T-cell (primary cell): ENCODE measurements at regions not wholly inside any gene's neighbourhood (a gene's known extent, or its start where the extent isn't known, plus 50 kb on each side); places are given as distances from the start of the nearest gene placed in this dataset.

ENCODE experiments used
- ATAC-seq, 4 experiments: fragments of 200-7000 bp in 3 of 4; fragments of 150-1000 bp in 1 of 4; cut with Tn5 transposase; replicated peaks in 1 of 4; 1 replicate in 3 of 4; 2 replicates in 1 of 4; pipeline ENCODE4 v1.10.0; 2021; ENCODE audit warnings: moderate library complexity in 3 of 4, mild to moderate bottlenecking in 2 of 4, moderate number of reproducible peaks in 1 of 4
- CTCF ChIA-PET, 2 donors: fragments of 300-600 bp; sonication (Branson Sonifier 250); formaldehyde crosslinking; loops; one replicate each; lab custom pipeline; 2022; ENCODE audit warnings: antibody characterized with exemption in 2 of 2; lab: Charles Lee
- POLR2A ChIA-PET, 2 donors: fragments of 300-600 bp; sonication (Branson Sonifier 250); formaldehyde crosslinking; loops; one replicate each; lab custom pipeline; 2022; ENCODE audit warnings: antibody characterized with exemption in 2 of 2; lab: Charles Lee
- DNase-seq, 35 experiments: peaks; one replicate each; pipeline versions ENCODE4 v3.0.0 to v3.0.0-alpha.2; 2013 to 2023
- H3K27ac ChIP-seq: one replicate; pipeline ENCODE4 v1.5.1; 2013; ENCODE audit warnings: low read length
- H3K27me3 ChIP-seq, 2 experiments: replicated peaks in 1 of 2; 1 replicate in 1 of 2; 2 replicates in 1 of 2; pipeline versions ENCODE4 v1.6.1 to v1.7.0; 2013; ENCODE audit warnings: low read length in 1 of 2, mixed read lengths in 1 of 2; ENCODE audit not compliant: control insufficient read depth in 2 of 2, insufficient read depth in 2 of 2; ENCODE audit errors: extremely low read depth in 1 of 2
- H3K36me3 ChIP-seq, 2 donors: 1 replicate in 1 of 2; 2 replicates in 1 of 2; pipeline versions ENCODE4 v1.6.1 to v1.7.0; 2013; ENCODE audit warnings: low read length in 1 of 2; ENCODE audit not compliant: control insufficient read depth in 2 of 2, insufficient read depth in 1 of 2; ENCODE audit errors: extremely low read depth in 1 of 2
- H3K4me1 ChIP-seq, 2 experiments: 1 replicate in 1 of 2; 2 replicates in 1 of 2; pipeline versions ENCODE4 v1.6.1 to v1.7.0; 2013; ENCODE audit warnings: low read length in 2 of 2, mixed read lengths in 1 of 2; ENCODE audit not compliant: insufficient read depth in 2 of 2, control insufficient read depth in 1 of 2; ENCODE audit errors: extremely low read depth in 1 of 2
- H3K4me3 ChIP-seq, 2 donors: 1 replicate in 1 of 2; 2 replicates in 1 of 2; pipeline versions ENCODE4 v1.5.1 to v1.7.0; 2013; ENCODE audit warnings: mild to moderate bottlenecking in 2 of 2, low read length in 1 of 2, moderate library complexity in 1 of 2; ENCODE audit not compliant: control insufficient read depth in 1 of 2; ENCODE audit errors: extremely low read depth in 1 of 2
- H3K9me3 ChIP-seq: 2 replicates; pipeline ENCODE4 v1.7.0; 2013
- H3K27ac Mint-ChIP-seq, 2 donors: one replicate each; pipeline ENCODE4 v1.8.0; 2020 to 2021; ENCODE audit warnings: mild to moderate bottlenecking in 2 of 2, mixed read lengths in 2 of 2
- H3K27me3 Mint-ChIP-seq, 2 donors: one replicate each; pipeline ENCODE4 v1.8.0; 2021 to 2022; ENCODE audit warnings: mixed read lengths in 2 of 2
- H3K36me3 Mint-ChIP-seq: one replicate; pipeline ENCODE4 v1.8.0; 2021; ENCODE audit warnings: mixed read lengths
- H3K4me1 Mint-ChIP-seq, 3 donors: one replicate each; pipeline ENCODE4 v1.8.0; 2020 to 2022; ENCODE audit warnings: mixed read lengths in 3 of 3, mild to moderate bottlenecking in 1 of 3
- H3K4me3 Mint-ChIP-seq, 3 donors: one replicate each; pipeline ENCODE4 v1.8.0; 2020 to 2022; ENCODE audit warnings: mild to moderate bottlenecking in 3 of 3, mixed read lengths in 3 of 3, moderate library complexity in 3 of 3
- H3K9me3 Mint-ChIP-seq, 3 donors: one replicate each; pipeline ENCODE4 v1.8.0; 2020 to 2022; ENCODE audit warnings: mixed read lengths in 3 of 3
- WGBS: methylation state at CpG from one replicate; pipeline ENCODE4 v1.1.5; 2013; ENCODE audit warnings: missing lambda C conversion rate; ENCODE audit not compliant: insufficient coverage; 5-methylcytosine and 5-hydroxymethylcytosine counted together

DNA sequence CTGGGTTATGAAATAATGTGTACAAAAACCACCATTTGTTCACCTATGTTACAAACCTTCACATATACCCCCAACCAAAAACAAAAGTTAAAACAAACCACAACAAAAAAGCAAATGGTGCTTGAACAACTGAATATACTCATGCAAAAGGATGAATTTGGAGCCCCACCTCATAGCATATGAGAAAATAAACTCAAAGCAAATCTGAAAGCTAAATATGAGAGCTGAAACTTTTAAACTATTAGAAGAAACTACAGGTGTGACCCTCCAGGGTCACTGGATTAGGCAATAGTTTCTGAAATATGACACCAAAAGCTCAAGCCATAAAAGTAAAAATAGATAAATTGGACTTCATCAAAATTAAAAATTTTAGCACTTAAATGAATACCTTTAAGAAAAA lies 215.5 kb upstream of the CHRM3 start:
- Histone ChIP-seq H3K4me3 (no peak overlapping the region), H3K4me1 (no peaks in the 10 kb centered on the region), H3K27ac (no peak overlapping the region), H3K27me3 (no peaks in the 10 kb centered on the region), H3K9me3 (no peaks in the 10 kb centered on the region), H3K36me3 (no peaks in the 10 kb centered on the region)
- POLR2A ChIA-PET, result no interaction called here
- Mint-ChIP-seq H3K27ac (no peak overlapping the region), H3K36me3 (no peaks in the 10 kb centered on the region), H3K9me3 (peaks cover 2 to 23% (median 17%) of the 10 kb centered on the region in 3 donors), H3K4me3 (no peak overlapping the region), H3K4me1 (no peaks in the 10 kb centered on the region), H3K27me3 (no peaks in the 10 kb centered on the region)
- CTCF ChIA-PET, result no interaction called here
- DNase-seq (no peak), ATAC-seq (no peak)

- DNase-seq, result no peak
- Mint-ChIP-seq H3K9me3 (peaks cover 7 to 24% (median 17%) of the 10 kb centered on the region in 3 donors), H3K27ac (no peak overlapping the region), H3K4me3 (no peak overlapping the region), H3K27me3 (no peaks in the 10 kb centered on the region), H3K4me1 (no peaks in the 10 kb centered on the region), H3K36me3 (no peaks in the 10 kb centered on the region)
- ATAC-seq, result no peak
- WGBS, result no CpG with 5 or more reads among the region's 1 CpG
- Histone ChIP-seq H3K27me3 (no peaks in the 10 kb centered on the region), H3K36me3 (no peaks in the 10 kb centered on the region), H3K27ac (no peak overlapping the region), H3K9me3 (no peaks in the 10 kb centered on the region), H3K4me3 (no peak overlapping the region), H3K4me1 (no peaks in the 10 kb centered on the region)
- ChIA-PET POLR2A (interaction anchor here in 1 of 2 donors (0.7 kb wide), 1 partner anchor 462 kb away, joined by 3 read pairs; no protein-coding TSS in a partner anchor), CTCF (no interaction called here)
These were observed 217.1 kb upstream of the CHRM3 start for GRCh38 chr1:239169276-239169675.

GRCh38 chr1:239164451-239165180 lies 221.8 kb upstream of the CHRM3 start:
- H3K9me3 ChIP-seq, result no peaks in the 10 kb centered on the region
- H3K4me3 ChIP-seq, result no peak overlapping the region
- Mint-ChIP-seq H3K9me3 (peaks cover 6 to 7% (median 7%) of the 10 kb centered on the region in 3 donors), H3K4me3 (no peak overlapping the region), H3K4me1 (no peaks in the 10 kb centered on the region), H3K27ac (no peak overlapping the region), H3K27me3 (no peaks in the 10 kb centered on the region), H3K36me3 (no peaks in the 10 kb centered on the region)
- H3K27ac ChIP-seq, result no peak overlapping the region
- CTCF ChIA-PET, result no interaction called here
- ATAC-seq, result no peak
- no CpG with 5 or more reads among the region's 4 CpGs for WGBS
- no peak for DNase-seq
- no peaks in the 10 kb centered on the region for H3K27me3 ChIP-seq
- H3K4me1 ChIP-seq, result no peaks in the 10 kb centered on the region
- no peaks in the 10 kb centered on the region for H3K36me3 ChIP-seq
- POLR2A ChIA-PET, result interaction anchor here in 1 of 2 donors (0.6 kb wide), 1 partner anchor 68 kb away, joined by 3 read pairs; no protein-coding TSS in a partner anchor

- H3K9me3 ChIP-seq, result no peaks in the 10 kb centered on the region
- Mint-ChIP-seq H3K9me3 (peaks cover 0 to 5% (median 4%) of the 10 kb centered on the region in 3 donors), H3K27ac (no peak overlapping the region), H3K4me3 (no peak overlapping the region), H3K36me3 (no peaks in the 10 kb centered on the region), H3K4me1 (no peaks in the 10 kb centered on the region), H3K27me3 (no peaks in the 10 kb centered on the region)
- no peaks in the 10 kb centered on the region for H3K36me3 ChIP-seq
- H3K4me1 ChIP-seq, result no peaks in the 10 kb centered on the region
- POLR2A ChIA-PET, result no interaction called here
- DNase-seq (no peak), ATAC-seq (no peak)
- H3K4me3 ChIP-seq, result no peak overlapping the region
- 71% methylated on average over 1 of the region's 3 CpGs for WGBS
- H3K27ac ChIP-seq, result no peak overlapping the region
- H3K27me3 ChIP-seq, result no peaks in the 10 kb centered on the region
- CTCF ChIA-PET, result no interaction called here
These were observed 230.8 kb upstream of the CHRM3 start for GRCh38 chr1:239155466-239156091.

- no CpG with 5 or more reads among the region's 2 CpGs for WGBS
- H3K4me3 Mint-ChIP-seq, result no peak overlapping the region
- DNase-seq (no peak), ATAC-seq (no peak)
- ChIA-PET POLR2A (no interaction called here), CTCF (interaction anchor here in 1 of 2 donors (0.7 kb wide), 1 partner anchor 233 kb away, joined by 3 read pairs; no protein-coding TSS in a partner anchor)
- peaks cover 0 to 5% (median 4%) of the 10 kb centered on the region in 3 donors for H3K9me3 Mint-ChIP-seq
- Histone ChIP-seq H3K4me1 (no peaks in the 10 kb centered on the region), H3K27me3 (no peaks in the 10 kb centered on the region), H3K4me3 (no peak overlapping the region), H3K36me3 (no peaks in the 10 kb centered on the region), H3K9me3 (no peaks in the 10 kb centered on the region), H3K27ac (no peak overlapping the region)
- H3K27ac Mint-ChIP-seq, result no peak overlapping the region
- H3K27me3 Mint-ChIP-seq, result no peaks in the 10 kb centered on the region
- H3K4me1 Mint-ChIP-seq, result no peaks in the 10 kb centered on the region
- no peaks in the 10 kb centered on the region for H3K36me3 Mint-ChIP-seq
These were observed 234.4 kb upstream of the CHRM3 start for GRCh38 chr1:239151937-239152336.

DNA sequence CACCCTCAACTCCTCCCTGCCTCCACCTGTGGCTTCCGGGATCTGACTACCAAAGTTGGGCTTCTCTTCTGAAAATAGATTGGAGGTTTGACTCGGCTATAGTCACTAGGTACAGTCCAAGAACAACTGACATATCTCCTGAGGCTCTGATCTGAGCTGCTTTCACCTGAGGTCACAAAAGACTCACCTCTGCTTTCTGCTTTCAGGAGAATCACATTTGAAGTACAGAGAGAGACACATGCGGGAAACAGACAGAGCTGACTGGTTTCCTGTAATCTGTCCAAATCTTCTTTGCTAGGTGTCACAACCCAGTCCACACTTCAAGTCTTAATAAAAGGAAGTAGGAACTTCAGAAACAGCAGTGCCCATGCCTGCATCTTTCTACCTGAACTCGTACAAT lies 245.4 kb upstream of the CHRM3 start:
- ATAC-seq, result no peak
- Histone ChIP-seq H3K36me3 (no peaks in the 10 kb centered on the region), H3K4me3 (no peak overlapping the region), H3K27ac (no peak overlapping the region), H3K4me1 (no peaks in the 10 kb centered on the region), H3K9me3 (no peaks in the 10 kb centered on the region), H3K27me3 (no peaks in the 10 kb centered on the region)
- CTCF ChIA-PET, result no interaction called here
- no peak overlapping the region for H3K4me3 Mint-ChIP-seq
- 100% methylated on average over 1 of the region's 4 CpGs for WGBS
- H3K27ac Mint-ChIP-seq, result no peak overlapping the region
- H3K9me3 Mint-ChIP-seq, result peaks cover 7 to 13% (median 9%) of the 10 kb centered on the region in 3 donors
- DNase-seq, result no peak
- H3K36me3 Mint-ChIP-seq, result no peaks in the 10 kb centered on the region
- no peaks in the 10 kb centered on the region for H3K4me1 Mint-ChIP-seq
- H3K27me3 Mint-ChIP-seq, result no peaks in the 10 kb centered on the region
- POLR2A ChIA-PET, result no interaction called here
